HCT116 (cell line): ENCODE measurements at regions not wholly inside any gene's neighbourhood (a gene's known extent, or its start where the extent isn't known, plus 50 kb on each side); places are given as distances from the start of the nearest gene placed in this dataset.

Experiments used
- ATAC-seq: fragments of 200-7000 bp; cut with Tn5 transposase; 2 replicates; pipeline ENCODE4 v1.9.1; 2020; ENCODE audit warnings: mild to moderate bottlenecking, moderate library complexity
- BruUV-seq: library from RNA; stranded (reverse); fragments of 400-500 nt; replicated peaks from 2 replicates; lab custom pipeline; 2021; lab: Mats Ljungman, UMichigan
- CTCF ChIA-PET: fragments of 300-600 bp; sonication (Branson Sonifier 250); formaldehyde crosslinking; loops from one replicate; lab custom pipeline; 2021; ENCODE audit warnings: antibody characterized with exemption; lab: Charles Lee
- POLR2A ChIA-PET: fragments of 300-600, 350-600 bp; sonication (Branson Sonifier 250); formaldehyde crosslinking; loops from one replicate; lab custom pipeline; 2021; ENCODE audit warnings: antibody characterized with exemption; lab: Charles Lee
- RAD21 ChIA-PET, 2 experiments: fragments of 300-600 bp; sonication (Branson Sonifier 250); formaldehyde crosslinking; loops; one replicate each; lab custom pipeline; 2023; ENCODE audit warnings: low total read pairs in 2 of 2; ENCODE audit not compliant: uncharacterized antibody in 2 of 2, unreplicated experiment in 2 of 2, low non-redundant PET in 1 of 2; lab: Charles Lee
- DNase-seq: peaks from one replicate; pipeline ENCODE4 v3.0.0-alpha.2; 2010; ENCODE audit warnings: low read depth, low spot score
- H2AFZ ChIP-seq: fragments of 200-600 bp; shearing (Covaris generic), sonication (generic); 2 replicates; pipeline ENCODE4 v1.6.1; 2017; ENCODE audit warnings: low read depth, mixed run types, mixed read lengths, antibody characterized with exemption, low read length; ENCODE audit not compliant: poor library complexity, severe bottlenecking
- H3K27ac ChIP-seq: 2 replicates; pipeline ENCODE4 v1.5.1; 2012; ENCODE audit warnings: low read depth, low read length
- H3K27me3 ChIP-seq: fragments of 200-600 bp; sonication (generic); 2 replicates; pipeline ENCODE4 v1.6.1; 2016; ENCODE audit warnings: mixed run types, low read length, mixed read lengths; ENCODE audit not compliant: insufficient read depth
- H3K36me3 ChIP-seq, 2 experiments: fragments of 200-500 bp in 1 of 2; fragments of 200-600 bp in 1 of 2; sonication (Bioruptor generic) in 1 of 2; sonication (generic) in 1 of 2; 2 replicates each; pipeline versions ENCODE4 v1.5.1 to v1.6.1; 2014 to 2016; ENCODE audit warnings: low read length in 2 of 2, inconsistent platforms in 1 of 2, mixed read lengths in 1 of 2, mixed run types in 1 of 2; ENCODE audit not compliant: insufficient read depth in 2 of 2, control insufficient read depth in 1 of 2
- H3K4me1 ChIP-seq, 2 experiments: fragments of 200-600 bp in 1 of 2; sonication (generic) in 1 of 2; 2 replicates each; pipeline versions ENCODE4 v1.5.1 to v1.6.1; 2012 to 2017; ENCODE audit warnings: low read length in 2 of 2, inconsistent platforms in 1 of 2, mild to moderate bottlenecking in 1 of 2, mixed read lengths in 1 of 2, mixed run types in 1 of 2, moderate library complexity in 1 of 2; ENCODE audit not compliant: insufficient read depth in 2 of 2, control insufficient read depth in 1 of 2
- H3K4me2 ChIP-seq: fragments of 200-600 bp; sonication (generic); 2 replicates; pipeline ENCODE4 v1.6.1; 2017; ENCODE audit warnings: mixed run types, low read length, mixed read lengths
- H3K4me3 ChIP-seq, 2 experiments: fragments of 200-600 bp in 1 of 2; sonication (generic) in 1 of 2; replicated peaks in 1 of 2; 2 replicates each; pipeline ENCODE4 v1.5.1; 2011 to 2016; ENCODE audit warnings: low read length in 2 of 2, control low read depth in 1 of 2, low read depth in 1 of 2, mild to moderate bottlenecking in 1 of 2, mixed read lengths in 1 of 2, mixed run types in 1 of 2
- H3K79me2 ChIP-seq: fragments of 200-600 bp; sonication (generic); 2 replicates; pipeline ENCODE4 v1.6.1; 2017; ENCODE audit warnings: mild to moderate bottlenecking, mixed run types, low read length, moderate library complexity, mixed read lengths; ENCODE audit not compliant: insufficient read depth
- H3K9ac ChIP-seq: fragments of 200-600 bp; sonication (generic); 2 replicates; pipeline ENCODE4 v1.6.1; 2016; ENCODE audit warnings: low read length, mixed read lengths
- H3K9me2 ChIP-seq: fragments of 200-600 bp; sonication (generic), shearing (Covaris generic); 2 replicates; pipeline ENCODE4 v1.6.1; 2017; ENCODE audit warnings: mixed run types, mild to moderate bottlenecking, moderate library complexity; ENCODE audit not compliant: insufficient read depth
- H3K9me3 ChIP-seq, 2 experiments: fragments of 200-500 bp in 1 of 2; fragments of 200-600 bp in 1 of 2; sonication (Bioruptor generic) in 1 of 2; sonication (generic) in 1 of 2; 2 replicates each; pipeline ENCODE4 v1.6.1; 2014 to 2017; ENCODE audit warnings: low read length in 2 of 2, mixed read lengths in 2 of 2, inconsistent platforms in 1 of 2, low read depth in 1 of 2, mild to moderate bottlenecking in 1 of 2, mixed run types in 1 of 2, moderate library complexity in 1 of 2; ENCODE audit not compliant: control insufficient read depth in 1 of 2, insufficient read depth in 1 of 2
- H4K20me1 ChIP-seq: fragments of 200-600 bp; sonication (generic), shearing (Covaris generic); 2 replicates; pipeline ENCODE4 v1.6.1; 2017; ENCODE audit warnings: mixed run types, mild to moderate bottlenecking, moderate library complexity; ENCODE audit not compliant: insufficient read depth
- CBX3 ChIP-seq: IDR thresholded peaks from 2 replicates; pipeline ENCODE4 v1.6.1; 2012; ENCODE audit warnings: low read depth
- CEBPB ChIP-seq: IDR thresholded peaks from 2 replicates; pipeline ENCODE4 v1.6.1; 2012; ENCODE audit warnings: low read depth
- EGR1 ChIP-seq: IDR thresholded peaks from 2 replicates; pipeline ENCODE4 v1.6.1; 2012; ENCODE audit warnings: low read depth
- EZH2phosphoT487 ChIP-seq: fragments of 200-600 bp; IDR thresholded peaks from 2 replicates; pipeline ENCODE4 v1.6.1; 2018; ENCODE audit warnings: antibody characterized with exemption, borderline replicate concordance
- JUND ChIP-seq: IDR thresholded peaks from 2 replicates; pipeline ENCODE4 v1.6.1; 2012
- POLR2A ChIP-seq: IDR thresholded peaks from 2 replicates; pipeline ENCODE4 v1.7.0; 2011; ENCODE audit warnings: borderline replicate concordance; ENCODE audit not compliant: insufficient read depth, insufficient read length; ENCODE audit errors: extremely low read depth
- POLR2AphosphoS5 ChIP-seq: IDR thresholded peaks from 2 replicates; pipeline ENCODE4 v1.6.1; 2011; ENCODE audit warnings: mild to moderate bottlenecking, low read depth, low read length, moderate library complexity
- RAD21 ChIP-seq: IDR thresholded peaks from 2 replicates; pipeline ENCODE4 v1.6.1; 2012; ENCODE audit warnings: low read depth, mild to moderate bottlenecking
- REST ChIP-seq: IDR thresholded peaks from 2 replicates; pipeline ENCODE4 v1.6.1; 2012; ENCODE audit warnings: low read depth
- SIN3A ChIP-seq: IDR thresholded peaks from 2 replicates; pipeline ENCODE4 v1.6.1; 2012; ENCODE audit warnings: low read depth
- SP1 ChIP-seq: IDR thresholded peaks from 2 replicates; pipeline ENCODE4 v1.6.1; 2012; ENCODE audit warnings: low read depth
- ZFX ChIP-seq: fragments of 450-650 bp; IDR thresholded peaks from 2 replicates; pipeline ENCODE4 v1.6.1; 2017
- ZNF274 ChIP-seq: fragments of 200-500 bp; sonication (Bioruptor generic); IDR thresholded peaks from 2 replicates; pipeline ENCODE4 v1.6.1; 2014; ENCODE audit warnings: mild to moderate bottlenecking, low read depth, low read length, inconsistent platforms
- intact Hi-C: fragments of 100-400 bp; cut with micrococcal nuclease; formaldehyde crosslinking; loops from 2 replicates; pipeline ENCODE4 v1.10.0; 2022
- TF ChIP-seq, protein P1 (sequence below), 3 experiments: fragments of 200-600 bp in 1 of 3; sonication (generic) in 1 of 3; IDR thresholded peaks in 2 of 3; conservative IDR thresholded peaks in 1 of 3; 2 replicates each; pipeline ENCODE4 v1.5.1; 2012 to 2017; ENCODE audit warnings: low read depth in 2 of 3, low read length in 2 of 3, antibody characterized with exemption in 1 of 3, borderline replicate concordance in 1 of 3, control low read depth in 1 of 3, mild to moderate bottlenecking in 1 of 3, mixed read lengths in 1 of 3, mixed run types in 1 of 3, moderate library complexity in 1 of 3; ENCODE audit not compliant: insufficient read depth in 1 of 3
- TF ChIP-seq, protein P2 (sequence below): IDR thresholded peaks from 2 replicates; pipeline ENCODE4 v1.6.1; 2012
- TF ChIP-seq, protein P3 (sequence below): IDR thresholded peaks from 2 replicates; pipeline ENCODE4 v1.6.1; 2012

- Histone ChIP-seq H2AFZ (no peak overlapping the region), H3K79me2 (no peaks in the 10 kb centered on the region), H3K9ac (no peak overlapping the region), H3K27ac (no peak overlapping the region), H3K27me3 (no peaks in the 10 kb centered on the region), H3K4me1 (no peaks in the 10 kb centered on the region), H3K36me3 (no peaks in the 10 kb centered on the region), H3K9me3 (no peaks in the 10 kb centered on the region), H4K20me1 (no peaks in the 10 kb centered on the region), H3K4me3 (no peak overlapping the region), H3K4me2 (no peak overlapping the region), H3K9me2 (no peaks in the 10 kb centered on the region)
- ChIA-PET RAD21 (no interaction called here), CTCF (interaction anchor here (1.4 kb wide), 1 partner anchor 23 kb away, joined by 5 read pairs; no protein-coding TSS in a partner anchor), POLR2A (no interaction called here)
- ATAC-seq: no peak
- BruUV-seq: no TSS peak
- no peak for DNase-seq
- intact Hi-C loops: no loop called here
- TF ChIP-seq SIN3A (no peak), EGR1 (no peak), CEBPB (no peak), REST (no peak), POLR2A (no peak), ZNF274 (no peak), CBX3 (no peak), POLR2AphosphoS5 (no peak), JUND (no peak), RAD21 (no peak), ZFX (no peak), SP1 (no peak), EZH2phosphoT487 (no peak)
- TF ChIP-seq, protein P1, sequence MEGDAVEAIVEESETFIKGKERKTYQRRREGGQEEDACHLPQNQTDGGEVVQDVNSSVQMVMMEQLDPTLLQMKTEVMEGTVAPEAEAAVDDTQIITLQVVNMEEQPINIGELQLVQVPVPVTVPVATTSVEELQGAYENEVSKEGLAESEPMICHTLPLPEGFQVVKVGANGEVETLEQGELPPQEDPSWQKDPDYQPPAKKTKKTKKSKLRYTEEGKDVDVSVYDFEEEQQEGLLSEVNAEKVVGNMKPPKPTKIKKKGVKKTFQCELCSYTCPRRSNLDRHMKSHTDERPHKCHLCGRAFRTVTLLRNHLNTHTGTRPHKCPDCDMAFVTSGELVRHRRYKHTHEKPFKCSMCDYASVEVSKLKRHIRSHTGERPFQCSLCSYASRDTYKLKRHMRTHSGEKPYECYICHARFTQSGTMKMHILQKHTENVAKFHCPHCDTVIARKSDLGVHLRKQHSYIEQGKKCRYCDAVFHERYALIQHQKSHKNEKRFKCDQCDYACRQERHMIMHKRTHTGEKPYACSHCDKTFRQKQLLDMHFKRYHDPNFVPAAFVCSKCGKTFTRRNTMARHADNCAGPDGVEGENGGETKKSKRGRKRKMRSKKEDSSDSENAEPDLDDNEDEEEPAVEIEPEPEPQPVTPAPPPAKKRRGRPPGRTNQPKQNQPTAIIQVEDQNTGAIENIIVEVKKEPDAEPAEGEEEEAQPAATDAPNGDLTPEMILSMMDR (IDR thresholded peaks at IDR 0.05 in 2 of 3, conservative IDR thresholded peaks at IDR 0.05 in 1 of 3; ENCODE audit: borderline replicate concordance in 1 of 3, insufficient read depth in 1 of 3, low read depth in 2 of 3, low read length in 2 of 3): no peak
- TF ChIP-seq, protein P2, sequence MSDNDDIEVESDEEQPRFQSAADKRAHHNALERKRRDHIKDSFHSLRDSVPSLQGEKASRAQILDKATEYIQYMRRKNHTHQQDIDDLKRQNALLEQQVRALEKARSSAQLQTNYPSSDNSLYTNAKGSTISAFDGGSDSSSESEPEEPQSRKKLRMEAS: no peak
- TF ChIP-seq, protein P3, sequence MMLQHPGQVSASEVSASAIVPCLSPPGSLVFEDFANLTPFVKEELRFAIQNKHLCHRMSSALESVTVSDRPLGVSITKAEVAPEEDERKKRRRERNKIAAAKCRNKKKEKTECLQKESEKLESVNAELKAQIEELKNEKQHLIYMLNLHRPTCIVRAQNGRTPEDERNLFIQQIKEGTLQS: no peak
These were observed 104.0 kb upstream of the RHOBTB1 start for GRCh38 chr10:61047788-61048560.
